Right atrium auricular region (tissue), 2 donors: ENCODE measurements at regions not wholly inside any gene's neighbourhood (a gene's known extent, or its start where the extent isn't known, plus 50 kb on each side); places are given as distances from the start of the nearest gene placed in this dataset.

Source experiments
- DNase-seq: peaks from one replicate; pipeline ENCODE4 v3.0.0-alpha.2; 2019; ENCODE audit warnings: low spot score
- H3K27ac ChIP-seq, 2 donors: fragments of 200-600 bp; sonication (generic); 1 replicate in 1 of 2; 2 replicates in 1 of 2; pipeline ENCODE4 v1.5.1; 2016 to 2019
- H3K27me3 ChIP-seq, 2 donors: fragments of 200-600 bp; sonication (generic); one replicate each; pipeline versions ENCODE4 v1.5.1 to v1.6.0; 2017 to 2019
- H3K36me3 ChIP-seq: fragments of 200-600 bp; sonication (generic); one replicate; pipeline ENCODE4 v1.5.1; 2016
- H3K4me1 ChIP-seq, 2 donors: fragments of 200-600 bp; sonication (generic); one replicate each; pipeline versions ENCODE4 v1.5.1 to v1.6.0; 2017 to 2019
- H3K4me3 ChIP-seq, 2 donors: fragments of 200-600 bp; sonication (generic); 1 replicate in 1 of 2; 2 replicates in 1 of 2; pipeline ENCODE4 v1.5.1; 2017 to 2019; ENCODE audit warnings: mild to moderate bottlenecking in 1 of 2, moderate library complexity in 1 of 2
- H3K9me3 ChIP-seq, 2 donors: fragments of 200-600 bp; sonication (generic); one replicate each; pipeline ENCODE4 v1.5.1; 2019
- TF ChIP-seq, protein P1 (sequence below), 2 donors: fragments of 200-600 bp; sonication (generic); IDR thresholded peaks; one replicate each; pipeline ENCODE4 v1.5.1; 2019; ENCODE audit warnings: antibody characterized with exemption in 2 of 2

DNA sequence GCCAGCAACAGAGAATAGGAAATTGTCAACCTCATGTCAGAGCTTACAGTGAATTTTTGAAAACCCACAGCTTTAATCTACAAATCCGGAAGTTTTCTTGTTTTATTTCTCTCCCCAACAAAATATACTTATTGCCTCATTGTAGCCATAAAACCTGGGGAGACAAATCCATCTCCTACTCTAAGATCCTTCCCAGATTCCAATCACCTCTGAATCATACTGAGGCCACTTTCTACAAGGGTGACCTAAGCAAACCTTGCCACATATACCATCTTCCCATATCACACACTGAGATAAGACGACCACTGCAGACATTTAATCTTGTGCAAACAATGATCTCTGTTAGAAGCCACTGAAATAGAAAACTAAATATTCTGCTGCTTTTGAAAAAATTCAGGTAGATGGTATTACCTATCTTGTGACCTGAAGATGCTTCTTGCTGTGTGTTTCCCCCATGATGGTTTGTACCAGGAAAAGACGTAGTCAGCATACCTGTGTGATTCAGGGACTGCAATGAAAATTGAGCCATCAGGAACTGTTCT, 171.5 kb upstream of the DUSP10 start:
- Histone ChIP-seq H3K36me3 (no peaks in the 10 kb centered on the region), H3K4me3 (no peak overlapping the region), H3K27ac (no peak overlapping the region), H3K27me3 (no peaks in the 10 kb centered on the region), H3K9me3 (no peaks in the 10 kb centered on the region), H3K4me1 (no peaks in the 10 kb centered on the region)
- TF ChIP-seq, protein P1, sequence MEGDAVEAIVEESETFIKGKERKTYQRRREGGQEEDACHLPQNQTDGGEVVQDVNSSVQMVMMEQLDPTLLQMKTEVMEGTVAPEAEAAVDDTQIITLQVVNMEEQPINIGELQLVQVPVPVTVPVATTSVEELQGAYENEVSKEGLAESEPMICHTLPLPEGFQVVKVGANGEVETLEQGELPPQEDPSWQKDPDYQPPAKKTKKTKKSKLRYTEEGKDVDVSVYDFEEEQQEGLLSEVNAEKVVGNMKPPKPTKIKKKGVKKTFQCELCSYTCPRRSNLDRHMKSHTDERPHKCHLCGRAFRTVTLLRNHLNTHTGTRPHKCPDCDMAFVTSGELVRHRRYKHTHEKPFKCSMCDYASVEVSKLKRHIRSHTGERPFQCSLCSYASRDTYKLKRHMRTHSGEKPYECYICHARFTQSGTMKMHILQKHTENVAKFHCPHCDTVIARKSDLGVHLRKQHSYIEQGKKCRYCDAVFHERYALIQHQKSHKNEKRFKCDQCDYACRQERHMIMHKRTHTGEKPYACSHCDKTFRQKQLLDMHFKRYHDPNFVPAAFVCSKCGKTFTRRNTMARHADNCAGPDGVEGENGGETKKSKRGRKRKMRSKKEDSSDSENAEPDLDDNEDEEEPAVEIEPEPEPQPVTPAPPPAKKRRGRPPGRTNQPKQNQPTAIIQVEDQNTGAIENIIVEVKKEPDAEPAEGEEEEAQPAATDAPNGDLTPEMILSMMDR (IDR thresholded peaks at IDR 0.05) = no peak
- DNase-seq = no peak

DNA sequence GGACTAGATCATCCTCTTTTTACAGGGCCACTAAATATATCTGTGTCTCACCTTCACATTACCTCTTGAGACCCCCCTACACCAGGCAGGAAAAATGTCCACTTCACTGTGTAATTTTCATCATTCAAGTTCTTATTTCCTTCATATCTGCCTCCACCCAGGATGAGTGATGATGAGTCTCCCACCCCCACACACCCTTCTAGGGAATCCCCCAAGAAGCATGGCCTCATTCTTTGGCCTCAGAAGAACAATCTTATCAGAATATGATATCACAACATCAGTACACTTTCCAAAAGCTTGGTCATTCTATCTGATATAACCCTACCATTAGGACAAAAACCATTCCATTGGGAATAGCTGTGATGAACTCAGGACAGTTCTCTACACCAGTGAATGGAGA, 170.3 kb upstream of the DUSP10 start:
- no peaks in the 10 kb centered on the region for H3K4me1 ChIP-seq
- H3K27me3 ChIP-seq = no peaks in the 10 kb centered on the region
- H3K27ac ChIP-seq = no peak overlapping the region
- H3K4me3 ChIP-seq = no peak overlapping the region
- TF ChIP-seq, protein P1 (IDR thresholded peaks at IDR 0.05) = no peak
- no peaks in the 10 kb centered on the region for H3K9me3 ChIP-seq
- no peaks in the 10 kb centered on the region for H3K36me3 ChIP-seq
- DNase-seq = no peak

DNA sequence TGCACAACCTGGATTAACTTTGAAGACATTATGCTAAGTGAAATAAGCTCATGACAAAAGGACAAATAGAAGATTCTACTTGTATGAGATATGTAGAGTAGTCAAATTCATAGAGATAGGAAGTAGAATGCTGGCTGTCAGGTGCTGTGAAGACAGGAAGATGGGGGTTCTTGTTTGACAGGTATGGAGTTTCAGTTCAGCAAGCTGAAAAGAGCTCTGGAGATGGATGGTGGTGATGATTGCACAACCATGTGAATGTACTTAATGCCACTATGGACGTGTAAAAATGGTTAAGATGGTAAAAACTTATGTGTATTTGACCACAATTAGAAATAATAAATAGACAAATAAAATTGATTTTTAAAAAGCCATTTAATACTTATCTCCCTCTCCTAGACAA, 169.8 kb upstream of the DUSP10 start:
- Histone ChIP-seq H3K4me1 (no peaks in the 10 kb centered on the region), H3K27me3 (no peaks in the 10 kb centered on the region), H3K9me3 (no peaks in the 10 kb centered on the region), H3K27ac (no peak overlapping the region), H3K4me3 (no peak overlapping the region), H3K36me3 (no peaks in the 10 kb centered on the region)
- TF ChIP-seq, protein P1 (IDR thresholded peaks at IDR 0.05) = no peak
- no peak for DNase-seq

DNA sequence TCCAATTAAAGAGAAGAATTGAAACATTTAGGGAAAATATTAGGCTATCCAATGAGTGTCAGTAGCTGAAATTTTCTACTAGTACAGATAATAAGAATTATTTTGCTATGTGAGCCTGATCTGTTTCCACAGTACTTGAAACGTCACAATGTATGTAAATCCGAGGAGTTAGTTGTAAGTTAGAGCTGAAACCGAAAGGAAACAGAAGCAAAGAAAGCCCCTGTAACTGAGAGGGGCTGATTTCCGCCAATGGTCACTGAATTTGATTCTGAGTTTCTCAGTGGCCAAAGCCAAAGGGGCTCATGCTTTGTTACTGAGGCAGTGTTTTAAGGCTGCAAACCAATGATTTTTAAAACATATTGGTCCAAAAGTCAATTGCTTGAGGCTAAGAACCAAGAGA, 168.3 kb upstream of the DUSP10 start:
- H3K9me3 ChIP-seq = no peaks in the 10 kb centered on the region
- H3K4me1 ChIP-seq = no peaks in the 10 kb centered on the region
- DNase-seq = no peak
- TF ChIP-seq, protein P1 (IDR thresholded peaks at IDR 0.05) = no peak
- no peak overlapping the region for H3K4me3 ChIP-seq
- no peak overlapping the region for H3K27ac ChIP-seq
- H3K36me3 ChIP-seq = no peaks in the 10 kb centered on the region
- no peaks in the 10 kb centered on the region for H3K27me3 ChIP-seq

DNA sequence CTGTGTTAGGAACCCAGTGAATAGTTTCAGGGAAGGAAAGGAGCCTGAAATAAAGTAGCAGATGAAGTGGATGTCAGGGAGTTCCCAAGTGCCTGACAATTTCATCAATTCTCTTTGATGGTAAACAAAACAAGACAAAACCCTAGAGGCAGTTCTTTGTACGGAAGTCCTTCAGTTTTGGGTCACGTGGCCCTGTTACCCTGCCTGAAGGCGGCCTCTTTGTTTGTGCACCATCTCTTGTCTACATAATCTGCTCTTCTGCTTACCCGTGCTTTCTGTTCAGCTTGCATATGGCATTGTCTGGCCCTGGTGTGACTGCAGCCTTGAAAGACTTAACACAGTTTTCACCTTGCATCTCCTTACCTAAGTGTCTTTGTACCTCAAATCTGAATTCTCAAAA, 166.7 kb upstream of the DUSP10 start:
- Histone ChIP-seq H3K27me3 (no peaks in the 10 kb centered on the region), H3K4me1 (no peaks in the 10 kb centered on the region), H3K36me3 (no peaks in the 10 kb centered on the region), H3K4me3 (no peak overlapping the region), H3K27ac (no peak overlapping the region), H3K9me3 (no peaks in the 10 kb centered on the region)
- no peak for DNase-seq
- TF ChIP-seq, protein P1 (IDR thresholded peaks at IDR 0.05) = no peak
